UCSD-AML1 (cell line): ENCODE measurements at regions not wholly inside any gene's neighbourhood (a gene's known extent, or its start where the extent isn't known, plus 50 kb on each side); places are given as distances from the start of the nearest gene placed in this dataset.
A peak's percentile ranks its signal among the peaks of the same experiment; 100 is the strongest.

Experiments used
- DNase-seq: peaks from one replicate; lab custom pipeline; 2025; ENCODE audit not compliant: unreplicated experiment; lab: John Stamatoyannopoulos, UW

GRCh38 chr6:20312606-20313005, 89.1 kb upstream of the E2F3 start:
- DNase-seq = no peak

DNA sequence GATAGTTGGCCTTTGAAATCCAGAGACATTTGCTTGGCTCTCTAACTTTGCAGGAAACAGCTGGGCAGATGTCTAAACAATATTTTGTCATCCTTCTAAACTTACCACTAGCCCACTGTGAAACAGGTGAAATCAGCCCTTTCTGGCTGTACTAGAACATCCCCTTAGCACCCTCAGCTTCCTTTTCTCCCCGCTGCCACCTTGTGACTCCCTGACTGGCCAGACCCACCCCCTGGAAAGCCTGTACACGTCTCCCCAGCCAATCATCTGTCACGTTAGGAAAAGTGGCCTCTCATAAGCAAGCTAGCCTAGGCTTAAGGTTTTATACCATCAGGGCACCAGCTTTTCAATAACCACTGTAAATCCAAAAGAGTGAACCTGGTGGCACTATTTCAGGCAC, 88.6 kb upstream of the E2F3 start:
- no peak for DNase-seq

DNA sequence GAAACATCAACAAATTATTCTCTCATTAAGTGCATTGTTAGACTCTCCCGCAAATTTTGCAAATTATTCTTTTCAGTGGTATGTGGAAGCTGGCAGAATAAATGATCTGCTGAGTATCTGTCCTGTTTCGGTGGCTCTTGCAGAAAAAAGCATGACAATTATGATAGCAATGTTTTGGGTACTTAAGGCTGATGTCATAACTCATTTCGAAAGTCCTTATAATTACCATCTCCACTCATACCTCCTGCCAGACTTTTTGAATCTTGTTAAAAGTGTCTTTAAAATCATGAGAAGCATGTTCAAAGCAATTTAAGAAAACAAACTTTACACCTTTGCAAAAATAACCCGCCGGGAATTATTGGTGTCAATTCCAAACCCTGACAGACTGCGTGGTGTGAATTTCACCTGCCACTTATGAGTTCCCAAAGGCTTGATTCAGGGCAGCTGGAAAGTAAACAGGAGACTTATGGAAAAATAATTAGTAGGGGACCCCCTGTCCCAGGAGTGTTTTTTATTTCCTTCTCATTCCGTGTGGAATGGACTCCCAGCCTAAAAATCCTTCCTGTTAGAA, 87.6 kb upstream of the E2F3 start:
- DNase-seq = no peak

DNA sequence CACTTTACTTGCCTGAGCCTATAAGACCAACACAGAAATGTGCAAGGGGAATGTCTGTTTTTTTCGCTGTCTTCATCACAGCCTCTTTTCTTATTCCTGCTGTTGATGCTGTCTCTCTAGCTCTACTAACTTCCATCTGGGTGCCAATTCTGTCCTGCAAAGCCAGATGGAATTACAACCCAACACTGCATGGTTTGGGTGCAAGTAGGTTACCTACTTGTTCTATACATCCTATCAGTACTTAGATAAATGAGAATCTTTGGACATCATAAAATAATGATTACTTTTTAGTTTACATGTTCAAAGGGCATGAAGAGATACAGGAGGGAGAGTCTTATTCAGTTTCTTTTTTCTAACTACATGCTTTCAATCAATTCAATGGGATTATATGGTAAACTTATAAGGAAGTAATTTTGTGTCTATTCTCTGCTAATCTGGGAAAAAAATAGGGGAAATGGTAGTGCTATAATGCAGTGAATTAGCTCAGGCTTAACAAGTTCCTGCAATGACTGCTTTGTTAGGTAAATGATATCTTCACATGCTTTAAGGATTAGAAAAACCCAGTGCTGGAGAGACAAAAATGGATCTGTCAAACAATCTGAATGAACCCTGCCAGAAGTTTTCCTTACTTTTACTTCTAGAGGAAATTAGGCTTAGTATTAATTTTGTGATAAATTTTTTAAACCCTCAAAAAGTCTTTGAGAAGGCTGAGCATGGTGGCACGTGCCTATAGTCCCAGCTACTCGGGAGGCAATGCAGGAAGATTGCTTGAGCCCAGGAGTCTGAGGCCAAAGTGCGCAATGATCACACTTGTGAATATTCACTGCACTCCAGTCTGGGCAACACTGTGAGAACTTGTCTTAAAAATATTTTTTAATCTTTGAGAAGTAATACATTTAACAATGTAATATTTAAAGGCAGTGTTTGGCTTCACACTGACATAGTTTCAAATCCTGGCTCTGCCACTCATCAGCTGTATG, 86.5 kb upstream of the E2F3 start:
- DNase-seq = no peak

DNA sequence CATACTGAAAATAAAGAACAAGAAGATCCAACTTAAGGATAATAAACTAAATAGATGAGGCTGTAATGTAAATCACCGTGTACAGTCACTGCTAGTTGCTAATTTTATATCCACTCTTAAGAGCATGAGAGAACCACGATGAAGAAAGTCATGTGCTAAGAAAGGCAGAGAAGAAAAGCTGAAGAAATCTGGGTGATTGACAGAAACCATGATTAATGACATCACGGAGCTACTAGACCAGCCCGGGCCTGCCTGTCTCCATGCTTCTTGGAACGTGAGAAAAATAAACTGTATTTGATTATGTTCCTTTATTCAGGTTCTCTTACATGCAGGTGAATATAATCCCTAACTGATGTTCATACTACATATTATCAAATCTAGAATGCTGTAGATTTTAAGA, 84.2 kb upstream of the E2F3 start:
- no peak for DNase-seq

GRCh38 chr6:20318851-20319387, 82.8 kb upstream of the E2F3 start:
- no peak for DNase-seq

- peak; percentile 67 for DNase-seq
These were observed 81.9 kb upstream of the E2F3 start for GRCh38 chr6:20319520-20320357.

DNA sequence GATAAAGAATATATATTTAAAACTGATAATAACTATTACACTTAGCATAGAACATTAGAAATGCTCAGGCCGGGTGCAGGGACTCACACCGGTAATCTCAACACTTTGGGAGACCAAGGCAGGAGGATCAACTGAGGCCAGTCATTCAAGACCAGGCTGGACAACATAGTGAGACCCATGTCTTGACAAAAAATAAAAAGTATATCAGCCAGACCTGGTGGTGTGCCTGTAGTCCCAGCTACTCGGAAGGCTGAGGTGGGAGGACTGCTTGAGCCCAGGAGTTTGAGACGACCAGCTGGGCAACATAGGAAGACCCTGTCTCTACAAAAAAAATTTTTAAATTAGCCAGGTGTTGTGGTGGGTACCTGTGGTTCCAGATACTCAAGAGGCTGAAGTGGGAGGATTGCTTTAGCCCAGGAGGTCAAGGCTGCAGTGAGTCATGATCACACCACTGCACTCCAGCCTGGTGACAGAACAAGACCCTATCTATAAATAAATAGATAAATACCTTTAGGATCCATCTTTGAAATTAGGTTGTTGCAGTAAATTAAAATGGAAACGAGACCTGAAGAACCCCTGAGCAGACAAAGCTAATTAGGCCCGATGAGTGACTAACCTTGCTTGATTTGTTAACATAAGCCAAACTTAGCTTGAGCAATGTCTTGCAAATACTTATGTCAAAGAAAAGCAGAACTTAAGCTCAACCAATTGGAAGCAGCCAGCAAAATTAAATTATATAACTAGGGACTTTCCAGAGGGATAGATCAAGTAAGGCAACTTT, 75.8 kb upstream of the E2F3 start:
- DNase-seq = no peak

GRCh38 chr6:20326422-20326728, 75.3 kb upstream of the E2F3 start:
- DNase-seq = no peak

DNA sequence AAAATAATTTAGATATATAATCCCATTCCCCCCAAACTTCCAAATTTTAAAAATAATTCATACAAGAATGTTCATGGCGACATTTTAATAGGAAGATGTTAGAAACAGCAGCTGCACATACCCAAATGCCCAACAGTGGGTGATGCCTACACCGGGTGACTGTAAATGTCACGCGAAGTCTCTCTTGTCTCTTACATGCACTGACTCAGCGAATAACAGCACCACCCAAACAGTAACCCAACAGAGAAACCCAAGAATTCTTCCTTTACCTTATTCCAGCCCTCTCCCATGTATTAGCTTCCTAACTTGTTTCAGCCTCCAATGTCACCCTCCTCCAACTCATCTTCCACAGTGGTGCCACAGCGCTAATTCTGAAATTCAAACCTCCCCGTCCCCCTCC, 74.5 kb upstream of the E2F3 start:
- DNase-seq = no peak

- no peak for DNase-seq
These were observed 73.3 kb upstream of the E2F3 start for GRCh38 chr6:20328266-20328923.

DNA sequence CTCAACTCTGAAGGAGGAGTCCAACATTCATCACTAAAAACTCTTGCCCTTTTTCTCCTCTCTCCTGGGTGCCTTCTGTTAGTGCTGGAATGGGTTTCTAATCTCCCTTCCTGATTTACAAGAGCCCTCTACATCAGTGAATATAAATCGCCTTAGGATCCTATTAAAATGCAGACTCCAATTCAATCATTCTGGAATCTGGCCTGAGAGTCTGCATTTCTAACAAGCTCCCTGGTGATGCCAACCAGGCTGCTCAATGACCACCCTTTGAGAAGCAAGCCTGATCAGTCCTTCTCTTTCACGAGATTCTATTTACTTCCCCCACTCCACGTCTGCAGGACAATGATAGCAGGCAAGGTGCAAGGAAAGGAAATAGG, 72.8 kb upstream of the E2F3 start:
- DNase-seq = no peak

DNA sequence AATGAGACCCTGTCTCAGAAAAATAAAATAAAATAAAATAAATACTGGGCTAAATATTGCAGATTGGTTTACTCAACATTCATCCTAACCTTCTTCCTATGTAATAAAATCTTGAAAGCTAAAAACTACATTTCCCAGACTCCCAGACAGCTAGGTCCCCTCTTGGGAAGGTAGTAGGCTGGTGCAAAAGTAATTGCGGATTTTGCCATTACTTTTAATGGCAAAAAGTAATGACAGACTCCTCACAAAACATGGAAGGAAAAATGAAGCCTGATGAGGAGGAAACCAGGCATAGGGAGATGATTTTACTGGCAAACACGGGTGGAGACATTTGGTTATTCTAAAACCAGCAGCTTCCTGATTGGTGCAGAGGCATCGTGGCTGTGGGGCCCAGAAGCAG, 70.6 kb upstream of the E2F3 start:
- no peak for DNase-seq

- DNase-seq = no peak
These were observed 70.1 kb upstream of the E2F3 start for GRCh38 chr6:20331625-20332024.

DNA sequence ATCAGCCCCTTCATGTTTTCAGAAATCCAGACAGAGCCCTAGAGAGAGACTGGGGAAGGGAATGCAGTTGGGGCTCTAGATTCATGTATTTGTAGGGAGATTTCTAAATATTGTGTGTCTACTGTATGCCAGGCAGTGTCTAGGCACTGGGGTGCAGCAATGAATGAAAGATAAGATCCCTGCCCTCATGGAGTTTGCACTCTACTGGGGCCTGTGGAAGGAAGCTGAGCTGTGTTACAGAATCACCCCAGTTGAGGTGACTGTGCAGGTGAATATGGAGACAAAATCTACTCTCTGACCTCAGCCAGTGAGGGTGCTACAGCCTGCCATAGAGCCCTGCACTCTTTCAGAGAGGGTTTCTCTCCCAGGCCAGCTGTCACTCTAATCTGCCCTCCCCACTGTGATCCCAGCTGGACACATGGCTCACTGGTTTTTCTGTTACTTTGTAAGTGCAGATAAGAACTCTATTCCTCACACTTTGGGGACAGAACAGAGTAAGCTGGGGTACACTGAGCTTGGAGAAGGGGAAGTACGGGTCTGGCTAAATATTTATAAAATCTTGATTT, 69.2 kb upstream of the E2F3 start:
- DNase-seq = no peak

- no peak for DNase-seq
These were observed 67.9 kb upstream of the E2F3 start for GRCh38 chr6:20333721-20334269.

DNA sequence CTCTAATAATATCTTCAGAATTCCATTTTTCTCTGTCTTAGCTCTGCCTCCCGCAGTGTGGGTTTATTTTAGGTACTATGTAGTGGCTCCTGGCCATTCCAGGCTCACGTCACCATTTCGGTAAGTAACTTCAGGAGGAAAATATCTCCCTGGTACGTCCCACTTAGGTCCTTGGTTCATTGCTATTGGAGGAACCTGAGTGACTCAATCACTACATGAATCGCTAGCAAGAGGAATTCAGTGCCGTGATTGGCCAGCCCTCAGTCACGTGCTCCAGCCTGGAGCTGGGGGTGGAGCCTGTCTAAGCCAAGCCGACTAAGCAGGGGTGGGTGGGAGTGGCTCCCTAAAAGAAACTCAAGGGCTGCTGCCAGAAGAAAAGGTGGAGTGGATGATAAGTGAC, 67.3 kb upstream of the E2F3 start:
- no peak for DNase-seq

DNA sequence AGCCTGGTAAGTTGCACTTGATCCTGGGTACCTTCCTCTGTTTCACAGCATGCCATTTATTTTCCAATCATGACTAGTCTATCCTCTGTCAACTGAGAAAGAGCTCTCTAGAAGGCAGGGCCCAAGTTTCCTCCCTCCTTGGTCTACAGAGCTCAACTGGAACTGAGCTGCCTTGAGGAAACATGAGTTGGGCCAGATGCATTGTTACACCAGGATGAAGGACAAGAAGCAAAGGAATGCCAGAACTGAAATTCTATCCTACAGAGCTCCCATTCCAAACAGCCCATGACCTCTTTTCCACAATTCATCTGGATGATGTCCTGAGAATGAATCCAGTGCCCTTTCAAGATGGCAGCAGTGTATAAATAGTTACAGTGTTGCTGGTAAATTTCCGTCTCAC, 66.7 kb upstream of the E2F3 start:
- DNase-seq = no peak

DNA sequence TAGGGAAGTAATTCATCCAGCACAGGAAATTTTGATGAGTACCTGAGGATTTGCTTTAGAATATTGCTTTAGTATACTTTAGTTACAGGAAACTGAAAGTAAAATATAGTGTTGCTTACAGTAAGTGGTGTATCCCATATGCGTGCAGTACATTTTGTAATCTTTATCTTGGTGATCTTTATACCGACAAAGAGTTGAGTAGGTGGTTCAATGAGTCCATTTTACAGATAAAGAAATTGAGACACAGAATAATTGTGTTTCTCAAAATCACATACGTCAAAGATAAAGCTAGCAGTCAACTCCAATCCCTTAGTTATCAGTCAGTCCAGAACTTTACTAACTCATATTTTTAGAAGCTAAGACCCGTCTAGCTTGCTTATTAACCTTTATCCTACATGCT, 65.8 kb upstream of the E2F3 start:
- DNase-seq = no peak

- DNase-seq = no peak
These were observed 63.5 kb upstream of the E2F3 start for GRCh38 chr6:20338156-20338555.
